ENCODE measurements at regions not wholly inside any gene's neighbourhood (a gene's known extent, or its start where the extent isn't known, plus 50 kb on each side); places are given as distances from the start of the nearest gene placed in this dataset.

DNA sequence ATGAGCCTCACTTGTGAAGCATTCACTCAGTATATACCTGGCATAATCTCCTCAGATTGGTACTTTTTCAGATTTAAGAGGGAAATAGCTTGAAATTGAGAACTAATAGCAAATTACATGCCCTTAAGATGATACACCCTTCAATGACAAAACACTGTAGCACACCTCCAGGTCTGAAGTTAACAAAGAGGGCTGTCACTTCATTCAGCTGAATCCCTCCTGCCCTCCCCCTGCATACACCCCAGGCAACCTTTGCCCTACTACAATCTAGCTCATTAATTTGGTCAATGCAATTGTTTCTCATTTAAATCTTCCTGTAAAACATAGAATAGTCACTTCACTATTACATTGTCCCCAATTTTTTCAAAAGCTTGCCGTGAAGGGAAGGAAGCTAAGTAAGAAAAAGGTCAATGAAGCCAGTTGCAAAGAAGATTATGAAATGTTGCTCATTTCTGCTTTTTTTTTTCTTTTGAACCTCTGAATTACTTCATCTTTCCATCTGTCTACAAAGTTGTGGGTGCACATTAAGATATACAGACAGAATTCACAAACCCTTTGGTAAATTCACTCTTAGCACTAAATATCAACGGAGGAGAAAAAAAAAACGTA lies 294.8 kb upstream of the PTGER4 start:
- DNase-seq = no peak

- DNase-seq = no peak
These were observed 295.7 kb upstream of the PTGER4 start for GRCh38 chr5:40383749-40384651.

- DNase-seq = no peak
These were observed 297.9 kb upstream of the PTGER4 start for GRCh38 chr5:40381676-40382363.

DNA sequence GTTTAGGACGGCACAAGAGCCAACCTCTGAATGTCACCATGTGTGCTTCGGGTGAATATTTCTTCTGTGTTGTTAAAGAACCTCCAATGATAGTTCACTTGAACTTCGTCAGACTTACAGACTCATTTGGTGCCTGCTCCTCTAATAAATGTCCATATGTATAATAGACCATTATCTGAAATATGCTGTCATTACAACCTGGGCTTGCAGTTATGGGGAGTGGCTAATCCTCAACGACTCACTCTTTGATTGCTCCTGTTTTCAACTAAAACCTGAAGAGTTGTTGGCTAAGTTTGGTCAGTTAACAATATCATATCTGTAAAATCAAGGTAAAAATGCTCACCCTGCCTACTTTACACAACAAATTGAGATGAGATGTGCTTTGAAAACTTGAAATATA lies 298.7 kb upstream of the PTGER4 start:
- no peak for DNase-seq

GRCh38 chr5:40378396-40379177 lies 301.1 kb upstream of the PTGER4 start:
- DNase-seq = no peak

GRCh38 chr5:40376566-40376965 lies 303.1 kb upstream of the PTGER4 start:
- DNase-seq = no peak

- no peak for DNase-seq
These were observed 304.9 kb upstream of the PTGER4 start for GRCh38 chr5:40374853-40375252.

GRCh38 chr5:40368200-40368599 lies 311.5 kb upstream of the PTGER4 start:
- no peak for DNase-seq

DNA sequence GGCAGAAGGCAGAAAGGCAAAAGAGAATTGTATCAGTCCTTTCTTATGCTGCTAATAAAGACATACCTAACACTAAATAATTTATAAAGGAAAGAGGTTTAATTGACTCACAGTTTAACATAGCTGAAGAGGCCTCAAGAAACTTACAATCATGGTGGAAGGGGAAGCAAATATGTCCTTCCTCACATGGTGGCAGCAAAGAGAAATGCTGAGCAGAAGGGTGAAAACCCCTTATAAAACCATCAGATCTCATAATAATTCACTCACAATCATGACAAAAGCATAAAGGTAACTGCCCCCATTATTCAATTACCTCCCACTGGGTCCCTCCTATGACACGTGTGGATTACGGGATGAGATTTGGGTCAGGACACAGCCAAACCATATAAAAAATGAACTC lies 312.5 kb upstream of the PTGER4 start:
- DNase-seq = no peak

- no peak for DNase-seq
These were observed 314.1 kb upstream of the PTGER4 start for GRCh38 chr5:40365342-40366330.

- DNase-seq = no peak
These were observed 315.3 kb upstream of the PTGER4 start for GRCh38 chr5:40364441-40364840.

GRCh38 chr5:40361378-40361777 lies 318.3 kb upstream of the PTGER4 start:
- no peak for DNase-seq

DNA sequence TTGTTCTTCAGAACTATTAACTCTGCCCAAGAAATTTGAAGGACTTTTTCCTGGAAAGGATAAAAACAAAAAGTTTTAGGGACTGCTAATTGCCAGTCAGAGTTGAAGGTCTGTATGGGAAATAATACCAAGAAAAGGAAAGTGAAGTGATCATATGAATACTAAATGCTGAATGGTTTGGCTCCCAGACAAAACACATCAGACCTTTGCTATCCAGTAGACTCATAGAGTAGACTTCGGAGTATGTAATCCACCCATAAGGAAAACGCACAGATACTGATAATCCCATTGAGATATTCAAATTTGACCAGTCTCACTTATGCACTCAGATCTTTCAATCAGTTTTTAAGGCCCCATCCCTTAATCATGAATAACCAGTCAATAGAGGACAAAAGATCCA lies 319.0 kb upstream of the PTGER4 start:
- DNase-seq = no peak

DNA sequence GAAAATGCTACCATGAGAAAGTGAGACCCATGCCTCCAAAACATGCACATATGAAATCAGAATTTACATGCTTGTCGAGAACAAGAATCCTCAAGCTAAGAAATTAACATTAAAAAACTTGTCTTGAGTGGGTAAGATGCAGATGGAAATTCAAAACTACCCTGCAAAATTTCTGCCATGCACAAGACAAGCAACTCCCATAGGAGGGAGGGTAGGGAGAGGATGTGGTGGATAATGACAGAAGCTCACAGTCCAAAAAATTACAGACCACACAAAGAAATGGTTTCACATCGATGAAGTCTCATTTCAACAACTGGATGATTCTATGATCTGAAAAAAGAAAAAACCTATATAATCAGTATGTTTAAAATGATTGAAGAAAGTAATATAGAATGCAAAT lies 319.9 kb upstream of the PTGER4 start:
- DNase-seq = no peak

DNA sequence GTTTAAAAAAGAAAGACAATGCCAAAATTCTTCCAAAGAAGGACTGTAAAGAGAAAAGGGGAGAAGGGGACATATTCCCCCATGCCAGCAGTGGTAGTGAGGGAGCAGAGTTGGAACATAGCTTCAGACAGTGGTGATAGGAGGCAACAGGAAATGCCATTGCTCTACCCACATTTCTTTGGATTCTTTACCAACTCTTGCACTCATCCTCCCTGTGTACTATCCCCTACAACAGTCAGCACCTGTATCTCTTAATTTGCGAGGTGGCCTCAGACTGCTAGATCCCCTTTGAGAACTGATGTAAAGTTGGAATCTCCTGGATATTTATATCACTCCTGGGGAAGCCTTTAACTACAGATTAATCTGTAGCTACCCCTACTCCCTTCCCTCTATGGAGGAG lies 320.6 kb upstream of the PTGER4 start:
- no peak for DNase-seq

DNA sequence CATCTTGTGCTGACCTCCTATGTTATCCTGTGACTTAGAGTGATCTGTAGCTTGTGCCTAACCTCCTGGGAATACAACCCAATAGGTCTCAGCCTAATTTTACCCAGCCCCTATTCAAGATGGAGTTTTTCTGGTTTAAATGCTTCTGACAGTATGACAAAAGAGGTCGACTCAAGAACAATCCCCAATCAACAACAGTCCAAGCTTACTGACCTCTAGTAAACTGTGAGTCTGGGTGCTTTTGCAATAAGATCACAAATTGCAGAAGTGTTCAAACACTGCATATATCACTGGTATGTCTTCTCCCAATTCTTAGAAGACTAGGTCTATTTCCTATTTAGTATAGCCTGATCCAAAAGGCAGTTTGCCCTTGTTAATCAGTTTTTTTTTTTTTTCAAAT lies 323.5 kb upstream of the PTGER4 start:
- no peak for DNase-seq

- no peak for DNase-seq
These were observed 323.9 kb upstream of the PTGER4 start for GRCh38 chr5:40355846-40356245.

- no peak for DNase-seq
These were observed 324.5 kb upstream of the PTGER4 start for GRCh38 chr5:40355181-40355580.

DNA sequence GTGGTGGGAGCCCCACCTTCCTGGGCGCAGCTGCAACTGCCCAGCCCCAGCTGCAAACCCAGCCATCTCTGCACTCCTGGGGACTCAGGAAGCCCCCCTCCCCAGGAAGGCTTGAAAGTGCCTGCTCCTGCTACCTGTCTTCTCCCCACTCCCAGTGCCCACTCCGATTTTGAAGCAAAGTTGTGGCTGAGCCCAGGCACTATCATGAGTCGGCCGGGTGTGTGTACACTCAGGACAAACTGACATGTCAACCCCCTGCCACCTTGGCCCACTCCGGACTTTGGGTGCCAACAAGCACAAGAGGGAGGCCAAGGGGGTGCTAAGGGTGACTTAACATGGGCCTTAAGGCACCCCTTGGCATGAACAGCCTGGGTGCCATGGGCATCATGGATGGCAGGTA lies 325.5 kb upstream of the PTGER4 start:
- DNase-seq = no peak

- no peak for DNase-seq
These were observed 326.3 kb upstream of the PTGER4 start for GRCh38 chr5:40353442-40353841.

DNA sequence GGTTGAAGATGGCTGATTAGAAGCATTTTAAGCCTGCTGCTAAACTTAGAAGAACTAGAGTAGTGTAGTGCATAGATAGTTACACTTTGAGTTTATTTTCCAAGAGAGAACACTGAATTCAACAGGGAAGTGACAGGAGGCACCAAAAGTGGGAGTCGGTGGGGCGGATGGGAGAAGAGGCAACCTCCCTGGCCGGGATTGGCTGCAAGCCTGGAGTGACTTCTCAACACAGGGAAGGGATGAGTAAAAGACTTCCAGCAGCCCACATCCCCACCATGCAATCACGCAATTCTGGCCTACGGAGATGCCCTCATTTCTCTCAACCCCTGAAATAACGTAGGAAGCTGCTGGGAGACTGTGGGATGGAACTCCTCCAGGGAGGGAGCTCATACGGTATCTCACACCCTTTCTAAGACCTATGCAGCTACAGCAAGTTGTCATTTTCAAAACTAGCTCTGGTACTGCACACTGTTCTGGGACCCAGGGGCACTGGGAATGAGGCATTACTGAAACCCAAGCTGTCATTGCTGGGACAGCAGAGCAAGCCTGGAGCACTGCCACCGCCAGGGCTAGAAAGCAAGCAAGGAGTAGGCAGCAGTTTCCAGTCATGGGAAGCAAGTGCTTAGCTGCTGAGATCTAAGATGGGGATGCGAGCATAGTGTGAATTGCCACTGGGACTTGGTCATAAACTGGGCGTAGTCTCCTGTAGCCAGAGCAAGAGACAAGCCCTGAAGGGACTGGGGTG lies 331.6 kb upstream of the PTGER4 start:
- DNase-seq = no peak
